ENCODE measurements at regions not wholly inside any gene's neighbourhood (a gene's known extent, or its start where the extent isn't known, plus 50 kb on each side); places are given as distances from the start of the nearest gene placed in this dataset.

- no peaks in the 10 kb centered on the region for H3K36me3 Mint-ChIP-seq
- H3K4me1 Mint-ChIP-seq: no peaks in the 10 kb centered on the region
Observed at GRCh38 chr16:8464979-8465378, 125.3 kb downstream of the TMEM114 start.

GRCh38 chr16:8459085-8459733 is 131.1 kb downstream of the TMEM114 start:
- DNase-seq (ENCODE audit: low spot score): no peak
- Histone ChIP-seq H3K4me3 (no peak overlapping the region), H2AFZ (replicated peaks) (no peak overlapping the region), H3K9me3 (ENCODE audit: low read depth) (no peaks in the 10 kb centered on the region), H3K4me1 (no peaks in the 10 kb centered on the region), H3K79me2 (ENCODE audit: low read depth) (no peaks in the 10 kb centered on the region), H3K36me3 (no peaks in the 10 kb centered on the region), H3K9ac (no peak overlapping the region), H4K20me1 (ENCODE audit: low read depth) (no peaks in the 10 kb centered on the region), H3K27me3 (no peaks in the 10 kb centered on the region), H3F3A (ENCODE audit: low read depth) (no peaks in the 10 kb centered on the region), H3K27ac (no peak overlapping the region), H3K4me2 (no peak overlapping the region)
- Mint-ChIP-seq H3K4me3 (no peak overlapping the region), H3K27me3 (ENCODE audit: insufficient read depth, low read depth) (peaks cover 2% of the 10 kb centered on the region), H3K4me1 (peaks cover 6% of the 10 kb centered on the region), H3K36me3 (no peaks in the 10 kb centered on the region), H3K27ac (no peak overlapping the region), H3K9me3 (peaks cover 3% of the 10 kb centered on the region)
- no peak for TF ChIP-seq CTCF (IDR thresholded peaks at IDR 0.05)
- TF ChIP-seq EZH2 (IDR thresholded peaks at IDR 0.05): no peak
- TF ChIP-seq EZH2phosphoT487 (IDR thresholded peaks at IDR 0.05): no peak

More at GRCh38 chr16:8464979-8465378, 125.3 kb downstream of the TMEM114 start:
- no peaks in the 10 kb centered on the region for H3K79me2 ChIP-seq (ENCODE audit: low read depth)
- no peaks in the 10 kb centered on the region for H3F3A ChIP-seq (ENCODE audit: low read depth)
- no peak overlapping the region for H3K4me2 ChIP-seq
- H3K27me3 ChIP-seq: peaks cover 16% of the 10 kb centered on the region
- no peaks in the 10 kb centered on the region for H3K36me3 ChIP-seq
- H3K27ac Mint-ChIP-seq: no peak overlapping the region
- H3K9me3 Mint-ChIP-seq: peaks cover 3% of the 10 kb centered on the region
- H3K4me1 ChIP-seq: no peaks in the 10 kb centered on the region
- H2AFZ ChIP-seq (replicated peaks): no peak overlapping the region
- H3K4me3 ChIP-seq: no peak overlapping the region
- peaks cover 3% of the 10 kb centered on the region for H3K27me3 Mint-ChIP-seq (ENCODE audit: insufficient read depth, low read depth)
- TF ChIP-seq CTCF (IDR thresholded peaks at IDR 0.05): no peak
- no peak for TF ChIP-seq EZH2 (IDR thresholded peaks at IDR 0.05)
- TF ChIP-seq EZH2phosphoT487 (IDR thresholded peaks at IDR 0.05): no peak
- no peak overlapping the region for H3K9ac ChIP-seq
- no peaks in the 10 kb centered on the region for H4K20me1 ChIP-seq (ENCODE audit: low read depth)
- H3K27ac ChIP-seq: no peak overlapping the region
- no peaks in the 10 kb centered on the region for H3K9me3 ChIP-seq (ENCODE audit: low read depth)
- no peak for DNase-seq (ENCODE audit: low spot score)
- no peak overlapping the region for H3K4me3 Mint-ChIP-seq

- H3K4me1 Mint-ChIP-seq: peaks cover 6% of the 10 kb centered on the region
- no peak overlapping the region for H3K4me3 ChIP-seq
- TF ChIP-seq EZH2 (IDR thresholded peaks at IDR 0.05): no peak
- TF ChIP-seq CTCF (IDR thresholded peaks at IDR 0.05): no peak
- no peak for TF ChIP-seq EZH2phosphoT487 (IDR thresholded peaks at IDR 0.05)
- H3K27ac Mint-ChIP-seq: no peak overlapping the region
- H3K4me1 ChIP-seq: no peaks in the 10 kb centered on the region
- no peaks in the 10 kb centered on the region for H3F3A ChIP-seq (ENCODE audit: low read depth)
- H3K4me2 ChIP-seq: no peak overlapping the region
- no peaks in the 10 kb centered on the region for H3K9me3 ChIP-seq (ENCODE audit: low read depth)
- DNase-seq (ENCODE audit: low spot score): no peak
- H2AFZ ChIP-seq (replicated peaks): no peak overlapping the region
- H3K9ac ChIP-seq: no peak overlapping the region
- H3K27me3 ChIP-seq: no peaks in the 10 kb centered on the region
- peaks cover 3% of the 10 kb centered on the region for H3K9me3 Mint-ChIP-seq
- no peaks in the 10 kb centered on the region for H3K79me2 ChIP-seq (ENCODE audit: low read depth)
- H3K4me3 Mint-ChIP-seq: no peak overlapping the region
- no peaks in the 10 kb centered on the region for H4K20me1 ChIP-seq (ENCODE audit: low read depth)
- H3K36me3 ChIP-seq: no peaks in the 10 kb centered on the region
- peaks cover 2% of the 10 kb centered on the region for H3K27me3 Mint-ChIP-seq (ENCODE audit: insufficient read depth, low read depth)
- H3K27ac ChIP-seq: no peak overlapping the region
- no peaks in the 10 kb centered on the region for H3K36me3 Mint-ChIP-seq
Observed at GRCh38 chr16:8458481-8459046, 131.7 kb downstream of the TMEM114 start.

Data from neural progenitor cell (in vitro differentiated cells).